GM18517 (cell line): ENCODE measurements at regions not wholly inside any gene's neighbourhood (a gene's known extent, or its start where the extent isn't known, plus 50 kb on each side); places are given as distances from the start of the nearest gene placed in this dataset.

Source experiments
- ATAC-seq: cut with Tn5 transposase; IDR thresholded peaks from one replicate; pipeline ENCODE4 v1.9.1; 2021; ENCODE audit warnings: mild to moderate bottlenecking, moderate library complexity; ENCODE audit not compliant: unreplicated experiment

GRCh38 chr18:42137693-42138375 lies 182.8 kb downstream of the PIK3C3 start:
- ATAC-seq = no peak

GRCh38 chr18:42141439-42141838 lies 186.4 kb downstream of the PIK3C3 start:
- ATAC-seq = no peak

GRCh38 chr18:42155024-42155423 lies 200.0 kb downstream of the PIK3C3 start:
- ATAC-seq = no peak

GRCh38 chr18:42156281-42156680 lies 201.2 kb downstream of the PIK3C3 start:
- no peak for ATAC-seq

- no peak for ATAC-seq
Measured at GRCh38 chr18:42157420-42157819, 202.4 kb downstream of the PIK3C3 start.

- ATAC-seq = no peak
Measured at GRCh38 chr18:42157878-42158277, 202.8 kb downstream of the PIK3C3 start.

- no peak for ATAC-seq
Measured at GRCh38 chr18:42159146-42159545, 204.1 kb downstream of the PIK3C3 start.

- no peak for ATAC-seq
Measured at GRCh38 chr18:42163321-42163720, 208.3 kb downstream of the PIK3C3 start.

GRCh38 chr18:42164556-42164955 lies 209.5 kb downstream of the PIK3C3 start:
- ATAC-seq = no peak

- ATAC-seq = no peak
Measured at GRCh38 chr18:42165922-42166513, 211.0 kb downstream of the PIK3C3 start.

- ATAC-seq = no peak
Measured at GRCh38 chr18:42168487-42168886, 213.5 kb downstream of the PIK3C3 start.

- ATAC-seq = no peak
Measured at GRCh38 chr18:42168907-42169306, 213.9 kb downstream of the PIK3C3 start.

GRCh38 chr18:42174909-42175308 lies 219.9 kb downstream of the PIK3C3 start:
- no peak for ATAC-seq

- ATAC-seq = no peak
Measured at GRCh38 chr18:42176599-42176998, 221.6 kb downstream of the PIK3C3 start.

GRCh38 chr18:42177390-42177789 lies 222.4 kb downstream of the PIK3C3 start:
- no peak for ATAC-seq

- no peak for ATAC-seq
Measured at GRCh38 chr18:42178376-42179080, 223.5 kb downstream of the PIK3C3 start.

GRCh38 chr18:42179542-42180121 lies 224.6 kb downstream of the PIK3C3 start:
- ATAC-seq = no peak

- no peak for ATAC-seq
Measured at GRCh38 chr18:42181474-42181873, 226.4 kb downstream of the PIK3C3 start.

GRCh38 chr18:42182728-42183700 lies 228.0 kb downstream of the PIK3C3 start:
- ATAC-seq = no peak

GRCh38 chr18:42183746-42184145 lies 228.7 kb downstream of the PIK3C3 start:
- no peak for ATAC-seq
